Left cardiac atrium (tissue), 4 donors: ENCODE measurements at regions not wholly inside any gene's neighbourhood (a gene's known extent, or its start where the extent isn't known, plus 50 kb on each side); places are given as distances from the start of the nearest gene placed in this dataset.
A peak's percentile ranks its signal among the peaks of the same experiment; 100 is the strongest.

ENCODE experiments used
- ATAC-seq, 2 donors: fragments of 200-7000 bp; cut with Tn5 transposase; one replicate each; pipeline ENCODE4 v1.9.1; 2020; ENCODE audit warnings: mild to moderate bottlenecking in 2 of 2, moderate library complexity in 2 of 2
- DNase-seq: peaks from one replicate; pipeline ENCODE4 v3.0.0-alpha.2; 2020
- intact Hi-C, 2 donors: fragments of 100-400 bp; cut with DNase I; formaldehyde crosslinking; loops; one replicate each; pipeline versions ENCODE4 v1.14.1 to v1.15.1; 2022 to 2023
- donor health status: DM: no; HTN: yes; CAD: no.
- donor health status: DM: no; HTN: yes; CAD: no; lungs with severe emphysema.
- donor health status: DM: yes; HTN: yes; CAD: no.
- donor health status: Dilated cardiomyopathy.

DNA sequence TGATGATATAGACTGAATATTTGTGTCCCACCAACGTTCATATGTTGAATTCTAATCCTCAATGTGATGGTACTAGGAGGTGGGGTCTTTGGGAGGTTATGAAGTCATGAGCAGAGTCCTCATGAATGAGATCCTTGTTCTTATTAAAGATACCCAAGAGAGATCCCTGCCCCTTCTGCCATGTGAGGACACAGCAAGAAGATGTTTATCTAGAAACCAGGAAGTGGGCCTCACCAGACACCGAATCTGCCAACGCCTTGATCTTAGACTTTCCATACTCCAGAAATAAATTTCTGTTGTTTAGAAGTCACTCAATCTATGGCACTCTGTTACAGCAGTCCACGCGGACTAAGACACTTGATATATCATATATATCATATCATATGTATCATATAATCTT, 67.7 kb upstream of the GCM1 start:
- intact Hi-C loops, result no loop called here
- ATAC-seq, result no peak
- no peak for DNase-seq

DNA sequence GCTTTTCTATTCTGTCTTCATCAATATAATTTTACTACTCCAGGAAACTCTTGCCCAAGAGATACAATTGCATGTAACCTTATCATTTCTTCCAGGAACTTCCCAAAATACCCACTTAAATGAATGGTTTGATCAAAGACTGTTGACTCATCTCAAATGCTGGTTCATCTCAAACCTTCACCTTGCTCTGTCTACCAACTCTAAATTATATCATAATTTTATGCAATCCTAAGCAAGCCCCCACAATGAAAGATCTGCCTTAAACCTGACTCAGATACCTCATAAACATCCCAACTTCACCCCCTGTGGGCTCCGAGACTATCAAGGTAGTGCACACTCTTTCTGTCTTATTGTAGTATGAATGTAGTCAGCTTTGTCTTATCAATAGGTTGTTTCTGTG, 65.5 kb upstream of the GCM1 start:
- intact Hi-C loops, result no loop called here
- DNase-seq (no peak), ATAC-seq (no peak)

DNA sequence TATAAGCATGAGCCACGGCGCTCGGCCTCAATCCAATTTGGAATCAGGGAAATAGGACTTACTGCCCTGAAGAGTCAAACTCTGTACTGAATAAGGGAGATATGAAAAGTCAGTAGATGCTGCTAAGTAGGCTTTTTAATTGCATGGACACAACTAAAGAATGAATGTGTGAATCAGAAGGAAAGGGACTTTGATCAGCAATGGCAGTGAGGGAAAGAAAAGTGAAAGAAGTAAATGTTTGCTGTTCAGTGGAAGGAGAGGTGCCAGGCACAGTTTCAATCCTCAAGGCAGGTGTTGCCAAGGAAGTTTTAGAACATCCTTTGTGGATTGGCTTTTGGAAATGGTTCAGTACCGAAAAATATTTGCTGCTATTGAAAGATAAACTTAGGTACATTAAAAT, 62.2 kb upstream of the GCM1 start:
- no peak for ATAC-seq
- no peak for DNase-seq
- intact Hi-C loops, result no loop called here

DNA sequence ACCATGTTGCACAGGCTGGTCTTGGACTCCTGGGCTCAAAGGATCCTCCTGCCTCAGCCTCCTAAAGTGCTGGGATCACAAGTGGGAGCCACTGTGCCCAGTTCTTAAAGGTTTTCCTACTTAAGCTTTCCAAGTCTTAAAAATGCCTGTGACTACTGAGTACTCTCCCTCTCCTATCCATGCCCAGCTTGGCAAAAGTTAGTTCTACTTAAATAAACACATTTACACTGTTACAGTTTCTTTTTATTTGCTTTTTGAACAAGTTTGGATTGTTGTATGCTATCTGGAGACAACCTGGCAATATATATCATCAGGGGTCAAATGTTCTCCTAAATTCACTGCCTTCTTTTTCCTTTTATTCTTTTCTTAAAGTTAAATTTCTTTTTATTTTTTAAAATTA, 61.0 kb upstream of the GCM1 start:
- no peak for DNase-seq
- ATAC-seq, result no peak
- intact Hi-C loops, result no loop called here

DNA sequence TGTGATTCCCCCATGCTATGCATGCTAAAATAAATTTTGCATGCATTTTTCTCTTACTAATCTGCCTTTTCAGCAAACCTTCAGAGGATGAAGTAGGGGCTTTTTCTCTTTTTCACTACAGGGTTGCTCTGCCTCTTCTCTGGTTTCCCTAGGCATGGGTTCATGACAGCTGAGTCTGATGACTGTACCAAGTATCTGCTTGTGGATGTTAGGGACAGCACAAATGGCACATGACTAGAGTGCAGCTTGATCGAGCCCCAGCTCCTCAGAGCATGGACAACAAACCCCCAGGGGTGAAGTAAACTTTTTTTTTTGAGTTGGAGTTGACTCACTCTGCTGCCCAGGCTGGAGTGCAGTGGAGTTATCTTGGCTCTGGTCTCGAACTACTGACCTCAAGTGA, 57.1 kb upstream of the GCM1 start:
- DNase-seq (no peak), ATAC-seq (peak in 1 of 2 donors; percentile 19)
- intact Hi-C loops, result no loop called here

DNA sequence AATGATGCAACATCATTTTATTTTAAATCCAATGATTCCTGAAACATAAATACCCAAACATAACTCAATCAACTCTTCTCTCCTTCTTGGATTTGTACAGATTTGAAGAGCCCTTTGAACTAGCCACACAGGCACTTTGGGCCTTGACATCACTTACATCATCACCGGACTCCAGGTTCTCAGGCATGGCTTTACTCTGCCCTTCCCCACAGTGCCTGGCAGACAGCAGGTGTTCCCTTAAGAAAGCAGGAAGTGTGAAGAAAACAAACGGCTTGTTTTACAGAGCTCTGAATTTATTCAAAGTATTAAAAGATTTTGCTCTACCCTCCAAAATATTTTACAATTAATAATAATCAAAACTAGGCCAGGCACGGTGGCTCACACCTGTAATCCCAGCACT, 54.8 kb upstream of the GCM1 start:
- intact Hi-C loops, result no loop called here
- no peak for ATAC-seq
- DNase-seq, result no peak

DNA sequence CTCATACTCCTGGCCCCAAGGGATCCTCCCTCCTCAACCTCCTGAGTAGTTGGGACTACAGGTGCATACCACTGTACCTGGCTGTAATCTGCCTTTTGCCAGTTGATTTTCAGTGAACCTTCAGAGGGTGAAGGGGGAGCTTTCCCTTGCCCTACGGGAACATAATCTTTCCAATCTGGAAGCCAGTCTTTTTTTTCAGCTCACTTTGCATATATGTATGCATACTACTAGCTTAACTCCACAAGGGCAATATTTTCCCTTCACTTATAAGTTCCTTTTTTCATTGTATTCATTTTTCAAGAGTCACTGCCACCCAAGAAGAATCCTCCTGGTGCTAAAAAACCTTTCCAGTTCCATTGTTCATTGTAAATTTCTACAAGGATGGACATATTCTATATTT, 53.4 kb upstream of the GCM1 start:
- intact Hi-C loops, result no loop called here
- DNase-seq (no peak), ATAC-seq (no peak)

DNA sequence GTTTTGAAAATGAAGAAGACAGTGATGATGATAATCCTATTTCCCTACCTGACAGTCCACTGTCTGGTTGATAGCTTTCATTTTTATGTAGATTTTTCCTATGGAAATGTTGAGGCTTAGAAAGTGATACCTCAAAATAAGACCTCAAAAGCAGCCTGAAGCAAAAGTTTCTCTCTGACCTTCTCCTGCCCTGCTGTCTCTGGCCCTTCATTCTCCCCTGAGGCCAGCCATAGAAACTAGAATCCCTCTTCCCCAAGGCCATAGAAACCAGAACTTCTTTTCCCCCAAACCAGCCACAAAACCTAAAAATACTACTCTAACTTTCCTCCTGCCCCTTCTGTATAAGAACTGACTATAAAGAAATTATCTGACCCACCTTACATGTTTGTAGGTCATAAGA, 52.6 kb upstream of the GCM1 start:
- intact Hi-C loops, result no loop called here
- DNase-seq (no peak), ATAC-seq (no peak)

DNA sequence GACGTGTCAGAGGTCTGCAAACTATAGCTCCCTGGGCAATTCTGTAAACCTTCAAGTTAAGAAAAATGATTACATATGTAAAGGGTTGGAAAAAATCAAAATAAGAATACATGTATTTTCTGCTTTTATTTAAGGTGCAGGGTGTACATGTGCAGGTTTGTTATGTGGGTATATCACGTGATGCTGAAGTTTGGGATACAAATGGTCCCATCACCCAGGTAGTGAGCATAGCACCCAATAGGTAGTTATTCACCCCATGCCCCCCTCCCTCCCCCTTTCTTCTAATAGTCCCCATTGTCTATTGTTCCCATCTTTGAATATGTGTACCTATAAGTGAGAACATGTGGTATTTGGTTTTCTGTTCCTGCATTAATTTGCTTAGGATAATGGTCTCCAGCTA, 51.1 kb upstream of the GCM1 start:
- no peak for ATAC-seq

DNA sequence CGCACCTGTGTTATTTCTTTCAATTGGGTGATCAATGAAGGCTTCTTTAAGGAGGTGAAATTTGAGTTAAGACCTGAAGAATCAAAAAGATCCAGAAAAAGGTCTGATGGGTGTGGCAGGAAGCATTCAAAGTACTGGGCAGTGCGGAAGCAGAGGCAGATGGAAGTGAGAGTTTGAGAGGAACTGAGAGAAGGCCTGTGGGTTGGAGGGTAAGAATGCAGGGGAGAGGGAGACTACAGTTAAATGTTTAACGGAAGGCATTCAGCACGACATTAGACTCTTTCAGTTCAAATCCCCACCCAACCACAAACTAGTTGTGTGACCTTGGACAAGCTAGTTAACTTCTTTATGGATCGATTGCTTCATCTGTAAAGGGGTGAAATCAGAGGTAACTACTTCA, 50.5 kb upstream of the GCM1 start:
- ATAC-seq (no peak), DNase-seq (no peak)
- intact Hi-C loops, result no loop called here

More for the DNA sequence above, 51.1 kb upstream of the GCM1 start:
- no peak for DNase-seq
- intact Hi-C loops, result no loop called here
